Epithelial cell of esophagus (primary cell): ENCODE measurements at regions not wholly inside any gene's neighbourhood (a gene's known extent, or its start where the extent isn't known, plus 50 kb on each side); places are given as distances from the start of the nearest gene placed in this dataset.

ENCODE experiments used
- DNase-seq: peaks from one replicate; pipeline ENCODE4 v3.0.0; 2010; ENCODE audit warnings: low read depth
- H3K4me3 ChIP-seq: 2 replicates; pipeline ENCODE4 v1.5.1; 2011; ENCODE audit warnings: mild to moderate bottlenecking, low read length, control low read depth
- CTCF ChIP-seq: IDR thresholded peaks from 2 replicates; pipeline ENCODE4 v1.5.1; 2011; ENCODE audit warnings: low read depth, mild to moderate bottlenecking, low read length, control low read depth, inconsistent platforms; ENCODE audit not compliant: insufficient read depth; ENCODE audit errors: missing control alignments

GRCh38 chr16:86199871-86200695, 301.1 kb downstream of the IRF8 start:
- DNase-seq = no peak
- no peak overlapping the region for H3K4me3 ChIP-seq
- no peak for TF ChIP-seq CTCF

- DNase-seq = no peak
- no peak overlapping the region for H3K4me3 ChIP-seq
- no peak for TF ChIP-seq CTCF
Observed at GRCh38 chr16:86200722-86201121, 301.8 kb downstream of the IRF8 start.

GRCh38 chr16:86201746-86202145, 302.8 kb downstream of the IRF8 start:
- DNase-seq = no peak
- H3K4me3 ChIP-seq = no peak overlapping the region
- no peak for TF ChIP-seq CTCF

GRCh38 chr16:86202267-86202666, 303.3 kb downstream of the IRF8 start:
- no peak for DNase-seq
- TF ChIP-seq CTCF = no peak
- no peak overlapping the region for H3K4me3 ChIP-seq

- no peak for TF ChIP-seq CTCF
- H3K4me3 ChIP-seq = no peak overlapping the region
- DNase-seq = no peak
Observed at GRCh38 chr16:86202760-86203426, 303.9 kb downstream of the IRF8 start.

GRCh38 chr16:86203557-86204275, 304.8 kb downstream of the IRF8 start:
- no peak for TF ChIP-seq CTCF
- no peak for DNase-seq

More at GRCh38 chr16:86203557-86204275, 304.8 kb downstream of the IRF8 start:
- no peak overlapping the region for H3K4me3 ChIP-seq
